Lower lobe of right lung (tissue), 2 donors: ENCODE measurements at regions not wholly inside any gene's neighbourhood (a gene's known extent, or its start where the extent isn't known, plus 50 kb on each side); places are given as distances from the start of the nearest gene placed in this dataset.

ENCODE experiments used
- ATAC-seq, 2 donors: fragments of 200-7000 bp; cut with Tn5 transposase; one replicate each; pipeline ENCODE4 v1.9.1; 2020 to 2022; ENCODE audit warnings: mild to moderate bottlenecking in 2 of 2, moderate library complexity in 2 of 2
- DNase-seq: peaks from one replicate; pipeline ENCODE4 v3.0.0-alpha.2; 2020
- H3K27ac ChIP-seq: fragments of 200-600 bp; one replicate; pipeline ENCODE4 v1.8.0; 2022
- H3K27me3 ChIP-seq: fragments of 200-600 bp; one replicate; pipeline ENCODE4 v1.8.0; 2022; ENCODE audit warnings: low read depth
- H3K36me3 ChIP-seq: fragments of 200-600 bp; one replicate; pipeline ENCODE4 v1.8.0; 2022; ENCODE audit warnings: mild to moderate bottlenecking
- H3K4me1 ChIP-seq: fragments of 200-600 bp; one replicate; pipeline ENCODE4 v1.8.0; 2022
- H3K4me3 ChIP-seq: fragments of 200-600 bp; one replicate; pipeline ENCODE4 v1.8.0; 2022; ENCODE audit warnings: mild to moderate bottlenecking
- H3K9me3 ChIP-seq: fragments of 200-600 bp; one replicate; pipeline ENCODE4 v1.8.0; 2022
- intact Hi-C: fragments of 100-400 bp; cut with DNase I; formaldehyde crosslinking; loops from one replicate; pipeline ENCODE4 v1.11.0; 2022
- TF ChIP-seq, protein P1 (sequence below): fragments of 200-600 bp; IDR thresholded peaks from one replicate; pipeline ENCODE4 v1.8.0; 2022; ENCODE audit warnings: antibody characterized with exemption, mild to moderate bottlenecking
- donor health status: DM: no; HTN: yes; CAD: no; lungs with severe emphysema.

DNA sequence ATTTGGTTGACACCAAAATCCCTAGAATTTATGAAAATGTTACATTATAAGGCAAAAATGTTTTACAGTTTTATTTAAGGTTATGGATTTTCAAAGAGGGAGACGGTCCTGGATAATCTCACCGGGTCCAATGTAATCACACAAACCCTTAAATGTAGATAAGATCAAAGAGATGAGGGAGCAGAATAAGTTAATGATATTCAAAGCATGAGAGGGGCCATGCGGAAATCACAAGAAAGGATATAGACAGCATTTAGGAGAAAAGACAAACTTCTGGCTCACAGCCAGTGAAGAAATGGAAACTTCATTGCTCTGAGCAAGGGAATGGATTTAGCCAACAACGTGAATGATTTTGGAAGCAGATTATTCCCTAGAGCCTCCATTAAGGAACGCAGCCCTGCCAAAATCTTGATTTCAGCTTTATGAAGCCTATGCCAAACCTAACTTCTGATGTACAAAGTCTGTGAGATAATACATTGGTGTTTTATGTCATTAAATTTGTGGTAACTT, 684.4 kb upstream of the GNPDA2 start:
- H3K27me3 ChIP-seq = no peaks in the 10 kb centered on the region
- H3K9me3 ChIP-seq = no peaks in the 10 kb centered on the region
- TF ChIP-seq, protein P1, sequence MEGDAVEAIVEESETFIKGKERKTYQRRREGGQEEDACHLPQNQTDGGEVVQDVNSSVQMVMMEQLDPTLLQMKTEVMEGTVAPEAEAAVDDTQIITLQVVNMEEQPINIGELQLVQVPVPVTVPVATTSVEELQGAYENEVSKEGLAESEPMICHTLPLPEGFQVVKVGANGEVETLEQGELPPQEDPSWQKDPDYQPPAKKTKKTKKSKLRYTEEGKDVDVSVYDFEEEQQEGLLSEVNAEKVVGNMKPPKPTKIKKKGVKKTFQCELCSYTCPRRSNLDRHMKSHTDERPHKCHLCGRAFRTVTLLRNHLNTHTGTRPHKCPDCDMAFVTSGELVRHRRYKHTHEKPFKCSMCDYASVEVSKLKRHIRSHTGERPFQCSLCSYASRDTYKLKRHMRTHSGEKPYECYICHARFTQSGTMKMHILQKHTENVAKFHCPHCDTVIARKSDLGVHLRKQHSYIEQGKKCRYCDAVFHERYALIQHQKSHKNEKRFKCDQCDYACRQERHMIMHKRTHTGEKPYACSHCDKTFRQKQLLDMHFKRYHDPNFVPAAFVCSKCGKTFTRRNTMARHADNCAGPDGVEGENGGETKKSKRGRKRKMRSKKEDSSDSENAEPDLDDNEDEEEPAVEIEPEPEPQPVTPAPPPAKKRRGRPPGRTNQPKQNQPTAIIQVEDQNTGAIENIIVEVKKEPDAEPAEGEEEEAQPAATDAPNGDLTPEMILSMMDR = no peak
- ATAC-seq (no peak), DNase-seq (no peak)
- no peak overlapping the region for H3K4me3 ChIP-seq
- intact Hi-C loops = no loop called here
- no peaks in the 10 kb centered on the region for H3K4me1 ChIP-seq
- no peaks in the 10 kb centered on the region for H3K36me3 ChIP-seq
- no peak overlapping the region for H3K27ac ChIP-seq

DNA sequence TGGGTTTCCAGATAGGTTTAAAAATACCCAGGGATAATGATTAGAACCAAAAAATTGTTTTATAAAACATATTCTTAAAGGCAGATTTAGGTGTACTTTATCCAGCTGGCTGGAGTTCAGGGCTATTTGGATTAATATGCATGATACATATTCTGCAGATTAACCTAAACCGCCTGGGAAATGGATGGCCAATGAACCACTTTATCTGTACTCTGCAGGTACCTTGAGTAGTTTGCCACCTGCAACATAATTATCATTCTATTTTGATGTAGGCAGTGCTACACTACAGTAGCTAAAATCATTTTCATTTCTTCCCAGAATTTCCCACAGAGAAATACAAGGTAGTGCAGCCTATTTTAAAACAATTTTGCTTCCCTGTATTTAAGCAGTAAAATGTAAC, 683.2 kb upstream of the GNPDA2 start:
- TF ChIP-seq, protein P1 = no peak
- ATAC-seq = no peak
- H3K27me3 ChIP-seq = no peaks in the 10 kb centered on the region
- H3K9me3 ChIP-seq = no peaks in the 10 kb centered on the region
- H3K36me3 ChIP-seq = no peaks in the 10 kb centered on the region
- DNase-seq = no peak
- H3K27ac ChIP-seq = no peak overlapping the region
- intact Hi-C loops = no loop called here
- no peaks in the 10 kb centered on the region for H3K4me1 ChIP-seq
- H3K4me3 ChIP-seq = no peak overlapping the region

DNA sequence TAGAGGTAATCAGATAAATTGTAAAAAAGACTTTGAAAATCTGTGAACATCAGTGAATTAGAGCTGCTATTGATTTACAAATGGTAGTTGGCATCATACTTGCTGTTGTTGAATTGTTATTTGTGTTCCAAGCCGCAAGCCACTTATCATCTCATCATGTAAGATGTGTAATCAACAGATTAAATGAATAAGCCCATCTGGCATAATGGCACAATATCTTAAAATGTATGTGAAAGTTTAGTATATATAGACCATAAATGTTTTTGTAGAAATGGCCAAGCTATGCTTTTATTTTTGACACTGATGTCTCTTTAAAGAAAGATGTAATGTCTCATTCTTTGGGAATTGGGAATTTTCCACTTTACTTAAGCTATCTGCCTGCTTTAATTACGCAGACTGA, 682.6 kb upstream of the GNPDA2 start:
- no peaks in the 10 kb centered on the region for H3K4me1 ChIP-seq
- H3K27ac ChIP-seq = no peak overlapping the region
- H3K27me3 ChIP-seq = no peaks in the 10 kb centered on the region
- H3K4me3 ChIP-seq = no peak overlapping the region
- DNase-seq = no peak
- intact Hi-C loops = no loop called here
- TF ChIP-seq, protein P1 = no peak
- H3K9me3 ChIP-seq = no peaks in the 10 kb centered on the region
- no peak for ATAC-seq
- H3K36me3 ChIP-seq = no peaks in the 10 kb centered on the region

DNA sequence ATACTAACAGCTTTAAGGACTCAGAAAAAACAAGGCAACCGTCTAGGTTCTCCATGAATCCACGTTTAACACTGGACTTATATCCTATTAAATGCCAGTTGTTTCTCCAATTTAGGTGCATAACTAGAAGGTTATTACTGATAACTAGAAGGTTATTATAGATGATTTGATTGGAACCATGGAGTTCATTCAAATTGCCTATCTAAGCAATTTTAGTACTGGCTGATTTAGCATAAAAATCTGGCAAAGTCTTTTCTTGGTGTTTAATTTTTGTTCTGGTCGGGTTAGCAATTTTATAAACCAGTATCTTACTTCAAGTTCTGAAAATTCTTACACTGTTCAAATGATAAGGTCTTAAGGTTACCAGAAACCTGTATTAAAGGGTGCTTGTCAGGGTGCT, 672.8 kb upstream of the GNPDA2 start:
- no peaks in the 10 kb centered on the region for H3K9me3 ChIP-seq
- no peak overlapping the region for H3K27ac ChIP-seq
- H3K27me3 ChIP-seq = no peaks in the 10 kb centered on the region
- DNase-seq = no peak
- H3K4me1 ChIP-seq = no peaks in the 10 kb centered on the region
- no peak for ATAC-seq
- no peak overlapping the region for H3K4me3 ChIP-seq
- H3K36me3 ChIP-seq = no peaks in the 10 kb centered on the region
- intact Hi-C loops = no loop called here
- TF ChIP-seq, protein P1 = no peak

GRCh38 chr4:45385306-45385705, 659.0 kb upstream of the GNPDA2 start:
- H3K36me3 ChIP-seq = no peaks in the 10 kb centered on the region
- no peaks in the 10 kb centered on the region for H3K27me3 ChIP-seq
- no peak for DNase-seq
- no peak overlapping the region for H3K27ac ChIP-seq
- H3K9me3 ChIP-seq = no peaks in the 10 kb centered on the region
- intact Hi-C loops = no loop called here
- H3K4me1 ChIP-seq = no peaks in the 10 kb centered on the region
- no peak overlapping the region for H3K4me3 ChIP-seq
- ATAC-seq = no peak
- TF ChIP-seq, protein P1 = no peak

- H3K9me3 ChIP-seq = no peaks in the 10 kb centered on the region
- H3K4me3 ChIP-seq = no peak overlapping the region
- H3K27ac ChIP-seq = no peak overlapping the region
- no peaks in the 10 kb centered on the region for H3K27me3 ChIP-seq
- no peaks in the 10 kb centered on the region for H3K4me1 ChIP-seq
- no peak for DNase-seq
- ATAC-seq = no peak
- intact Hi-C loops = no loop called here
- H3K36me3 ChIP-seq = no peaks in the 10 kb centered on the region
- TF ChIP-seq, protein P1 = no peak
Measured at GRCh38 chr4:45370408-45370807, 644.1 kb upstream of the GNPDA2 start.
